ENCODE measurements at regions not wholly inside any gene's neighbourhood (a gene's known extent, or its start where the extent isn't known, plus 50 kb on each side); places are given as distances from the start of the nearest gene placed in this dataset.

GRCh38 chr2:207385076-207385475 lies 144.7 kb upstream of the CREB1 start:
- TF ChIP-seq TAF1 (IDR thresholded peaks at IDR 0.05; ENCODE audit: borderline replicate concordance, insufficient read depth, low read length) (no peak), POLR2AphosphoS5 (IDR thresholded peaks at IDR 0.05; ENCODE audit: low read depth, low read length) (no peak)
